ENCODE measurements at regions not wholly inside any gene's neighbourhood (a gene's known extent, or its start where the extent isn't known, plus 50 kb on each side); places are given as distances from the start of the nearest gene placed in this dataset.

GRCh38 chr12:68560851-68561422 lies 49.8 kb upstream of the RAP1B start:
- no peak for DNase-seq

Measured in stimulated activated naive CD4-positive, alpha-beta T cell (primary cell).